ENCODE measurements at regions not wholly inside any gene's neighbourhood (a gene's known extent, or its start where the extent isn't known, plus 50 kb on each side); places are given as distances from the start of the nearest gene placed in this dataset.

- TF ChIP-seq CTCF (IDR thresholded peaks at IDR 0.05): no peak
- no peak for TF ChIP-seq POLR2A (IDR thresholded peaks at IDR 0.05)
Observed at GRCh38 chr9:13823026-13823425, 490.9 kb downstream of the NFIB start.

All from vagina (tissue), 2 donors.